Vagina (tissue), 2 donors: ENCODE measurements at regions not wholly inside any gene's neighbourhood (a gene's known extent, or its start where the extent isn't known, plus 50 kb on each side); places are given as distances from the start of the nearest gene placed in this dataset.

Experiments used
- DNase-seq, 2 donors: peaks; one replicate each; pipeline ENCODE4 v3.0.0-alpha.2; 2017; ENCODE audit errors: extremely low spot score in 2 of 2
- H3K27ac ChIP-seq: fragments of 200-600 bp; sonication (generic); one replicate; pipeline ENCODE4 v1.5.1; 2019
- H3K27me3 ChIP-seq: fragments of 200-600 bp; sonication (generic); one replicate; pipeline ENCODE4 v1.5.1; 2019
- H3K36me3 ChIP-seq, 2 donors: fragments of 200-600 bp; sonication (generic); one replicate each; pipeline ENCODE4 v1.5.1; 2017 to 2019
- H3K4me1 ChIP-seq: fragments of 200-600 bp; sonication (generic); one replicate; pipeline ENCODE4 v1.5.1; 2019
- H3K4me3 ChIP-seq, 2 donors: fragments of 200-600 bp; sonication (generic); 1 replicate in 1 of 2; 2 replicates in 1 of 2; pipeline ENCODE4 v1.5.1; 2016 to 2019
- H3K9me3 ChIP-seq: fragments of 200-600 bp; sonication (generic); one replicate; pipeline ENCODE4 v1.5.1; 2019
- POLR2A ChIP-seq, 2 donors: fragments of 450-650 bp; IDR thresholded peaks; one replicate each; pipeline ENCODE4 v1.6.1; 2017; ENCODE audit warnings: antibody characterized with exemption in 2 of 2, mild to moderate bottlenecking in 2 of 2, moderate library complexity in 2 of 2
- POLR2AphosphoS5 ChIP-seq, 2 donors: sonication (generic); formaldehyde crosslinking; IDR thresholded peaks; one replicate each; pipeline ENCODE4 v1.9.0; 2017; ENCODE audit warnings: antibody characterized with exemption in 2 of 2, mild to moderate bottlenecking in 2 of 2, low read depth in 1 of 2; ENCODE audit not compliant: insufficient read depth in 1 of 2
- intact Hi-C: fragments of 100-400 bp; cut with DNase I; formaldehyde crosslinking; loops from one replicate; pipeline ENCODE4 v1.15.1; 2023
- TF ChIP-seq, protein P1 (sequence below), 3 experiments: fragments of 450-650 bp in 2 of 3; fragments of 200-600 bp in 1 of 3; sonication (generic) in 1 of 3; IDR thresholded peaks; one replicate each; pipeline ENCODE4 v1.5.1; 2017 to 2019; ENCODE audit warnings: antibody characterized with exemption in 3 of 3, mild to moderate bottlenecking in 2 of 3, moderate library complexity in 2 of 3

DNA sequence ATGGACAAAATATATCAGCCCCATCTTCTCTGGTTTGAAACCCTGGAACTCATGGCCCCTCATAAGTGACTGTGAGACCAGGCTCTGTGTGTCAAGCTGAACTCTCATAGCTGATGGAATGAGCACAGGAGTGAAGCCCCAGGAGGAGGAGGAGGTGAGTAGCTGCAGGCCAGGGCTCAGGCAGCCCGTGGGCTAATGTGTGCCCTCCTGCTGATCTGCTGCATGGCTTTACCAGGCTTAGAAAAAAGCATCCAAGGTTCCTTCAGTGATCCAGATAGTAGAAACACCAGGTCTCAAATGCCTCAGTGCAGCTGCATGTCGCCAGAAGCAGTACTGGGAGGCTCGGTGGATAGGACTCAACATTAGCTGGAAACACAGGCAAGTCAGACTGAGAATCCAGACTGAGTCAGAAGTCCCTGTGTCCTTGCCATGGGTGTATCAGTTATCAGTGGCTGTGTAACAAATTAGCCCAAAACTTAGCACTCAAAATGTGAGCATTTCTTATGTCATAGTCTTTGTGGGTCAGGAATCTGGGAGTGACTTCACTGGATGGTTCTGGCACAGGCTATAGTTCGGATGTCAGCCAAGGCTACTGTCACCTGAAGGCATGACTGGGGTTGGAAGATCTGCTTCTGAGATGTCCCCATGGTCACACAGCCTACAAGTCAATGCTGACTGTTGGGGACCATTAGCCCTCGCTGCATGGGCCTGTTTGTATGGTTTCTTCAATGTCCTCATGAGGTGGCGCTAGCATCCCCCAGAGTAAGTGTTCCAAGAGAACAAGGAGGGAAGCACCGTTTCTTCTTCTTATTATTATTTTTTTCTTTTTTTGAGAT lies 255.4 kb upstream of the IRF2BP2 start:
- H3K4me3 ChIP-seq, result no peak overlapping the region
- no peaks in the 10 kb centered on the region for H3K27me3 ChIP-seq
- H3K9me3 ChIP-seq, result no peaks in the 10 kb centered on the region
- peaks cover 43% of the 10 kb centered on the region for H3K4me1 ChIP-seq
- H3K27ac ChIP-seq, result peak overlapping the region; percentile 46
- TF ChIP-seq POLR2A (IDR thresholded peaks at IDR 0.05) (no peak), POLR2AphosphoS5 (IDR thresholded peaks at IDR 0.05; ENCODE audit: insufficient read depth in 1 of 2, low read depth in 1 of 2) (no peak)
- TF ChIP-seq, protein P1, sequence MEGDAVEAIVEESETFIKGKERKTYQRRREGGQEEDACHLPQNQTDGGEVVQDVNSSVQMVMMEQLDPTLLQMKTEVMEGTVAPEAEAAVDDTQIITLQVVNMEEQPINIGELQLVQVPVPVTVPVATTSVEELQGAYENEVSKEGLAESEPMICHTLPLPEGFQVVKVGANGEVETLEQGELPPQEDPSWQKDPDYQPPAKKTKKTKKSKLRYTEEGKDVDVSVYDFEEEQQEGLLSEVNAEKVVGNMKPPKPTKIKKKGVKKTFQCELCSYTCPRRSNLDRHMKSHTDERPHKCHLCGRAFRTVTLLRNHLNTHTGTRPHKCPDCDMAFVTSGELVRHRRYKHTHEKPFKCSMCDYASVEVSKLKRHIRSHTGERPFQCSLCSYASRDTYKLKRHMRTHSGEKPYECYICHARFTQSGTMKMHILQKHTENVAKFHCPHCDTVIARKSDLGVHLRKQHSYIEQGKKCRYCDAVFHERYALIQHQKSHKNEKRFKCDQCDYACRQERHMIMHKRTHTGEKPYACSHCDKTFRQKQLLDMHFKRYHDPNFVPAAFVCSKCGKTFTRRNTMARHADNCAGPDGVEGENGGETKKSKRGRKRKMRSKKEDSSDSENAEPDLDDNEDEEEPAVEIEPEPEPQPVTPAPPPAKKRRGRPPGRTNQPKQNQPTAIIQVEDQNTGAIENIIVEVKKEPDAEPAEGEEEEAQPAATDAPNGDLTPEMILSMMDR (IDR thresholded peaks at IDR 0.05), result no peak
- DNase-seq, result peak in 1 of 2 donors; percentile 82
- intact Hi-C loops, result no loop called here
- H3K36me3 ChIP-seq, result no peaks in the 10 kb centered on the region

DNA sequence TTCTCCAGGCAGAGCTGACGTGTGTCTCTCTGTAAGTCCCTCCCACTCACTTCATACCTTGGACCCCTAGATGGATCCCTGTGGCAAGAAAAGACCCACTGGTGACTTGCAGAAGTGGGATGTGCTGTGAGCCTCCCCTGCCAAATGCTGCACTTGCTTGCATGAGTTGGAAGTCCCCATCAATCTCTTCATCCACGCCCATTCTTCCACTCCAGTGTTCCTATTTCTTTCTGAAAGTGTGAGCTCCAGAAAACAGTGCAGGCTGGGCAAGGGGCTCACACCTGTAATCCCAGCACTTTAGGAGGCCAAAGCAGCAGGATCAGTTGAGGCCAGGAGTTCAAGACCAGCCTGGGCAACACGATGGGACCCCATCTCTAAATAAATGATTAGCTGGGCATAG lies 254.1 kb upstream of the IRF2BP2 start:
- Histone ChIP-seq H3K36me3 (no peaks in the 10 kb centered on the region), H3K4me3 (no peak overlapping the region), H3K27me3 (no peaks in the 10 kb centered on the region), H3K4me1 (peaks cover 43% of the 10 kb centered on the region), H3K9me3 (no peaks in the 10 kb centered on the region), H3K27ac (peak overlapping the region; percentile 90)
- DNase-seq, result peak in 1 of 2 donors; percentile 83
- intact Hi-C loops, result no loop called here
- TF ChIP-seq POLR2AphosphoS5 (IDR thresholded peaks at IDR 0.05; ENCODE audit: insufficient read depth in 1 of 2, low read depth in 1 of 2), result no peak
- TF ChIP-seq, protein P1 (IDR thresholded peaks at IDR 0.05), result no peak
- no peak for TF ChIP-seq POLR2A (IDR thresholded peaks at IDR 0.05)

DNA sequence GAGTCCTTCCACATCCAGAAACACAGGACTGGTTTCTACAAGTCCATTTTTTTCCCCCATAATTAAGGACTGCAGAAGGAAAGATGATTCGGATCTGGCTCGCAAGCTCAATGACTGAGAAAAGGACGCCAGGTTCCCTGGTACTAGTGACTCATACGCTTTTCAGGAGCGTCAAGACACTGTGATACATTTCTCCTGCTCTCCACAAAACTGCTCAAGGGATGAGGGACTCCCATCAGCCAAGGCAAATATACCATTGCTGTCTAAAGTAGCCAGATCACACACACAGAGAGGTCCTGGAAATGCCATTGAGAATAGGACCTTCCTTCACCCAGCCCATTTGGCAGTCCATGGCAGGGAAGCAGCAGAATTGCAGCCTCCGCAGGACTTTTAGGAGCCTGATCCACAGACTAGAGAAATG lies 253.6 kb upstream of the IRF2BP2 start:
- peak in 1 of 2 donors; percentile 95 for DNase-seq
- no peak for TF ChIP-seq POLR2AphosphoS5 (IDR thresholded peaks at IDR 0.05; ENCODE audit: insufficient read depth in 1 of 2, low read depth in 1 of 2)
- TF ChIP-seq, protein P1 (IDR thresholded peaks at IDR 0.05), result no peak
- TF ChIP-seq POLR2A (IDR thresholded peaks at IDR 0.05), result no peak
- intact Hi-C loops, result no loop called here
- Histone ChIP-seq H3K4me1 (peaks cover 43% of the 10 kb centered on the region), H3K9me3 (no peaks in the 10 kb centered on the region), H3K4me3 (peak overlapping the region in 1 of 2 donors; percentile 4), H3K27ac (peak overlapping the region; percentile 90), H3K27me3 (no peaks in the 10 kb centered on the region), H3K36me3 (no peaks in the 10 kb centered on the region)

DNA sequence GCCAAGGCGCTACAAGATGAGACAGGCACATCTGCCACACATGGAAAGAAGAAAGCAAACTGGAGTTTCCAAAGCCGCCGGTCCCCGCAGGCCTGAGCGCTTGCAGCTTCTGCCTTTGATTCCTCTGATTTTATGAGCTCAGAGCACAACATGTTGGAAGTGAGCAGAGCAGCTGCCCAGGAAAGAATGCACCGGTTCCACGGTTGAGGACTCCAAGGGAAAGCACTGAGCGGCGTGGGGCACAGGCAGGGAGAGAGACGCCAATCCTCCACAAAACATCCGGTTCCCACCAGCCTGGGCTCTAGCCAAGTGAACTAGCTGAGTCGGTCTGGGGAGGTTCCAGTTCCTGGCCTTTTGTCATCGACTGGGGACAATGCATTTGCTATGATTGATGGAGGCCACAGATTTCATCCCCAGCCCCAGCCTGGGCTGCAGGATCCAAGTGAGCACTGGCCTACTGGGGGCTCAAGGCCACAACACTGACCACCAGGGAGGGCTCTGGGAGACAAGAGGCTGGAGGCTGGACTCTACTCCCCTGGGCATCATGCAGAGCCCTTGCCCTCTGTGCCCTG lies 253.1 kb upstream of the IRF2BP2 start:
- TF ChIP-seq POLR2A (IDR thresholded peaks at IDR 0.05) (no peak), POLR2AphosphoS5 (IDR thresholded peaks at IDR 0.05; ENCODE audit: insufficient read depth in 1 of 2, low read depth in 1 of 2) (peak; percentile 16 to 66)
- TF ChIP-seq, protein P1 (IDR thresholded peaks at IDR 0.05), result no peak
- peak overlapping the region; percentile 90 for H3K27ac ChIP-seq
- H3K4me3 ChIP-seq, result peak overlapping the region in 1 of 2 donors; percentile 4

More for the DNA sequence above, 253.1 kb upstream of the IRF2BP2 start:
- H3K36me3 ChIP-seq, result no peaks in the 10 kb centered on the region
- H3K9me3 ChIP-seq, result no peaks in the 10 kb centered on the region
- H3K27me3 ChIP-seq, result no peaks in the 10 kb centered on the region
- intact Hi-C loops, result no loop called here
- DNase-seq, result no peak
- peaks cover 43% of the 10 kb centered on the region for H3K4me1 ChIP-seq
